GM20000 (cell line): ENCODE measurements at regions not wholly inside any gene's neighbourhood (a gene's known extent, or its start where the extent isn't known, plus 50 kb on each side); places are given as distances from the start of the nearest gene placed in this dataset.

Source experiments
- DNase-seq: peaks from one replicate; pipeline ENCODE4 v3.0.0; 2012; ENCODE audit warnings: low spot score
- CTCF ChIP-seq: IDR thresholded peaks from 2 replicates; pipeline ENCODE4 v1.5.1; 2012; ENCODE audit warnings: mild to moderate bottlenecking, control low read depth; ENCODE audit errors: extremely low read depth, missing control alignments

DNA sequence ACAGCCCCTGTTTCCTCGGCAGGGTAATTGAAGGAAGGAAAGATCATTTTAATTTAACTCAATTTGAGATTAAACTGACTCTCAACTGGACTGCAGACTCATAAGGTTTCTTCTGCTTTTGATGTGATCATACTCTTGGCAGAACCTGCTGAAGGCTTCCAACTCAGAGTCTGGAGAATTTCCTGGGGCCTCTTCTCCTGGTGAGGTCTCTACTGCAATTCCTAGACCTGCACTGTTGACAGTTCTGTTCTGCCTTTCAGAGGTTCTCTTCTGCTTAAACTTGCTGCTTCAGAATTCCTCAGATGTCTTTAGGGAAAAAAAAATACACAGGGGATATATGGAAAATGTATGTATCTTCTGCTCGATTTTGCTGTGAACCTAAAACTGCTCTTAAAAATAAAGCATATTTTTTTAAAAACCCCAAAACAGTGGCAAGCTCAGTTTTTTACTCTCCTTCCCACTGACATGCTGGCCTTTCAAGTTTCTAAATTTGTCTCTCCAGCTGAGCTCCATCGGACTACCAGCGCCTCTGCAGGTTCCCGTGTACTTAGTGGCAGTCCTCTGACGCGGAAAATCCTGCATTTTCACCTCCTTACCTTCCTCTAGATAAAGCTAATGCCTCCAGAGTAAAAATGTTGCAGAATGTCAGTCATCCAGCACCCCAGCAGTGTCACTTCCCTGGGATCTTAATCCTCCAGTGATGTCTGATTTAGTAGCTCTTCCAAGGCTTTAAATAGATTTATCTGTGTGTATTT lies 733.5 kb upstream of the SGCG start:
- TF ChIP-seq CTCF: no peak
- DNase-seq: no peak

DNA sequence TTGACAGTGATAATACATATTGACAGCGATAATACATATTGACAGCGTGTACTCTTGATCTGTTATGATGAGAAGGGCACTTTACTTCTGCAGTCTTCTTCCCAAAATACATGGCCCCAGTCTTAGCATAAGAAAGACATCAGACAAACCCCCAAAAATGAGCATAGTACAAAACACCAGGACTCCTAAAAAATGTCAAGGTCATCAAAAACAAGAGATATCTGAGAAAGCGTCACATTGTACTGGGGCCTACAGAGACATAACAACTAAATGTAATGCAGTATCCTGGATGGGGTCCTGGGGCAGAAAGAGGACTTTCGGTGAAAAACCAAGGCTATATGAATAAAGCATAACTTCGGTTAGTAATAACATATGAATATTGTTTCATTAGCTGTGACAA lies 731.5 kb upstream of the SGCG start:
- no peak for DNase-seq
- no peak for TF ChIP-seq CTCF

- TF ChIP-seq CTCF: no peak
- DNase-seq: no peak
Measured at GRCh38 chr13:22451327-22451741, 729.4 kb upstream of the SGCG start.

DNA sequence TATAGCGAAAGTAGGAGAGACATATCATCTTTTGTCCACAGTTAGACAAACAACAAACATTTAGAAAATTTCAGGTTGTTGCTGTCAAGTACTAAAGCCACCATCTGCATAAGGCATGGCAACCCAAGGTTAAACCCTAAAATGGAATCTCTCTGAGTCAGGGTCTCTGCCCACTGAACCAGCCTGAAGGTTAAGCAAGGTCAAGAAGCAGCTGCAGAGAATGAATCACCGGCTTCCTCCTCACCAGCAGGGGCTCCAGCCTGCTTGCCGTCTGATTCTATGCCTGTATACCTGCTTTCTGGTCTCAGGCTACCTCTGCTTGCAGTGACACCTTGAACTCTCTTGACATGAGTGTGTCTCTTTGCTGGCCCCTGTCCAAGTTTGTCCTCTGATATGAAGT lies 726.2 kb upstream of the SGCG start:
- DNase-seq: no peak
- no peak for TF ChIP-seq CTCF

DNA sequence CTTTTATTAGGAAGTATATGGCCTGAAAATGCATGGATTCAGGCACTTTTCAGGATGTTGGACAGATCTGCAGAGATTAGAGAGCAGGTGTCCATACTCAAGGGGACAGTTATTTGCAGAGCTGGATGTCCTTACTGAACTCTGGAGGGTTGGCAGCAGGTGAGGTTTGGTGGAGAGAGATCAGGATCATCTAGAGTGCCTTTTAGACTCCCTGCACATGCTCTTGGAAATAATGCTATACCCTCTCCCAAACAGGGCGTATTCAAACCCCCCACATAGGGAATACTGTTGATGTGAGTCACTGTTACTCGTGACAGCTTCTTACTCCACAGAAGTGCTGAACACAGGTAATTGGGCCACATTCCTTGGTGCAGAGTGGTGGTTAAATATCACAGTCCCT lies 725.7 kb upstream of the SGCG start:
- DNase-seq: no peak
- TF ChIP-seq CTCF: no peak

DNA sequence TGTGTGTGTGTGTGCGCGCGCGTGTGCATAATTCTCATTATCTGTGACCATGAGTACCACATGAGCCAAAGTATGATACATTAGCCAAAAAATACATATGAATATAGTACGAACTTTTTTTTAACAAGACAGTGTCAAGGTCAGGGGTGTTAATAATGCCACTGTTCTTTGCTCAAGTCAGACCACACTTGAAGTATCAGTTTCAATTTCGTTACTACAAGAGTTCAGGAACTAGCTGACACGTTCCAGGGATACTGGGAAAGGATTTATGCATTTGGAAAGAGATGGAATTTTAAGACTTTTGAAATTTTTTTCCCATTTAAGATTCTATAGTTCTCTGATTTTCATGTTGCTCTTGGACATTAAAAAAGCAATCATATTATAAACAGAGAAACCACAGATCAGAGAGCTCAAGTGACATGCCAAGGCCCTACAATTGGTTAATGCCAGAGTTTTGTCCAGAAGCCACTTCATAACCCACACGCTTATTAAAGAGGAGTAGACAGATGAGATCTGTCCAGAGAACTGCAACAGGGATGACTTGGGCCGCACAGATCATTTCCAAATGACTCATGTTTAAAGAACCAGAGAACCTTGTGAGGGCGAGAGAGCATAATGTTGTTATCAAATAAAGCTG lies 718.8 kb upstream of the SGCG start:
- no peak for DNase-seq
- TF ChIP-seq CTCF: no peak

DNA sequence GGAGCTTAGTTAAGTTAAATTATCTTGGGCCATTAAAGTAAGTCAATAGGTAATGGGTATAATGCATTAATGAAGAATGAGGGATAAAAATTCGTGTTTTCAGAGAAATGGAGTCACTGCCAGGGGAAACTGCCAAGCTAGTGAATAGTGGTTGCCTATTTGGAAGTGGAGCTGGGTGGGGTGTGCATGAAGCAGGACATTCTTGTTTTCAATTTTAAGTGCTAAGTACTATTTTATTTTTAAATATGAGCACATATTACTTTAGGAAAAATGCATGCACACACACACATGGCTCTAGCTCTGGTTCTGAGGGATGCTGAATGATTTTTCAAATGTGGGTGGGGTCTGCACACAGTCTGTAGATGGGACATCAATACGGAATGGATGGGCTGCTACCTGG lies 717.7 kb upstream of the SGCG start:
- no peak for TF ChIP-seq CTCF
- DNase-seq: no peak
